Neuronal stem cell (in vitro differentiated cells): ENCODE measurements at regions not wholly inside any gene's neighbourhood (a gene's known extent, or its start where the extent isn't known, plus 50 kb on each side); places are given as distances from the start of the nearest gene placed in this dataset.

Experiments used
- DNase-seq: peaks from one replicate; pipeline ENCODE4 v3.0.0-alpha.2; 2013; ENCODE audit warnings: low spot score
- H2AFZ ChIP-seq: one replicate; pipeline ENCODE4 v1.6.1; 2013; ENCODE audit warnings: mild to moderate bottlenecking, low read length, inconsistent platforms
- H2AK5ac ChIP-seq: 2 replicates; pipeline ENCODE4 v1.6.1; 2013; ENCODE audit warnings: low read depth, mild to moderate bottlenecking, inconsistent platforms, low read length, moderate library complexity, mixed read lengths
- H2BK120ac ChIP-seq: 2 replicates; pipeline ENCODE4 v1.6.1; 2013; ENCODE audit warnings: low read depth, mild to moderate bottlenecking, inconsistent platforms, low read length, moderate library complexity, mixed read lengths
- H2BK12ac ChIP-seq: one replicate; pipeline ENCODE4 v1.6.1; 2013; ENCODE audit warnings: low read length, inconsistent platforms
- H2BK15ac ChIP-seq: 2 replicates; pipeline ENCODE4 v1.6.1; 2013; ENCODE audit warnings: mild to moderate bottlenecking, low read length, inconsistent platforms, mixed read lengths
- H2BK5ac ChIP-seq: one replicate; pipeline ENCODE4 v1.6.1; 2013; ENCODE audit warnings: inconsistent platforms, mild to moderate bottlenecking, low read length, moderate library complexity
- H3K14ac ChIP-seq: one replicate; pipeline ENCODE4 v1.6.1; 2013; ENCODE audit warnings: low read length, inconsistent platforms
- H3K18ac ChIP-seq: 2 replicates; pipeline ENCODE4 v1.6.1; 2013; ENCODE audit warnings: low read length, inconsistent platforms
- H3K23ac ChIP-seq: 2 replicates; pipeline ENCODE4 v1.6.1; 2013; ENCODE audit warnings: low read depth, mild to moderate bottlenecking, mixed read lengths, low read length, inconsistent platforms; ENCODE audit not compliant: poor library complexity
- H3K27ac ChIP-seq: replicated peaks from 3 replicates; pipeline ENCODE4 v1.5.1; 2013; ENCODE audit warnings: low read length, inconsistent platforms
- H3K27me3 ChIP-seq, 3 experiments: 2 replicates each; pipeline ENCODE4 v1.6.1; 2013; ENCODE audit warnings: low read length in 3 of 3, mild to moderate bottlenecking in 2 of 3, inconsistent platforms in 1 of 3, low read depth in 1 of 3, mixed read lengths in 1 of 3, moderate library complexity in 1 of 3; ENCODE audit not compliant: control insufficient read depth in 3 of 3, insufficient read depth in 3 of 3
- H3K36me3 ChIP-seq, 2 donors: replicated peaks in 1 of 2; 2 replicates each; pipeline ENCODE4 v1.6.1; 2013; ENCODE audit warnings: low read length in 2 of 2; ENCODE audit not compliant: control insufficient read depth in 2 of 2, insufficient read depth in 2 of 2
- H3K4ac ChIP-seq: 2 replicates; pipeline ENCODE4 v1.6.1; 2013; ENCODE audit warnings: inconsistent platforms, mild to moderate bottlenecking, low read length, moderate library complexity
- H3K4me1 ChIP-seq, 2 donors: 1 replicate in 1 of 2; 2 replicates in 1 of 2; pipeline ENCODE4 v1.6.1; 2013; ENCODE audit warnings: low read length in 2 of 2, low read depth in 1 of 2; ENCODE audit not compliant: control insufficient read depth in 2 of 2, insufficient read depth in 1 of 2
- H3K4me2 ChIP-seq: one replicate; pipeline ENCODE4 v1.6.1; 2013; ENCODE audit warnings: mild to moderate bottlenecking, low read length, inconsistent platforms; ENCODE audit not compliant: insufficient read depth, poor library complexity, severe bottlenecking
- H3K4me3 ChIP-seq, 2 donors: 2 replicates each; pipeline ENCODE4 v1.5.1; 2013; ENCODE audit warnings: low read length in 2 of 2, mild to moderate bottlenecking in 2 of 2, inconsistent platforms in 1 of 2, moderate library complexity in 1 of 2
- H3K79me1 ChIP-seq: one replicate; pipeline ENCODE4 v1.6.1; 2013; ENCODE audit warnings: low read depth, mild to moderate bottlenecking, inconsistent platforms, low read length, moderate library complexity
- H3K9ac ChIP-seq: one replicate; pipeline ENCODE4 v1.6.1; 2013; ENCODE audit warnings: mild to moderate bottlenecking, low read depth, low read length, inconsistent platforms; ENCODE audit not compliant: poor library complexity
- H3K9me3 ChIP-seq, 2 donors: replicated peaks in 1 of 2; 2 replicates each; pipeline versions ENCODE3 to v1.6.1; 2013; ENCODE audit warnings: low read length in 2 of 2, mild to moderate bottlenecking in 2 of 2, inconsistent platforms in 1 of 2, low read depth in 1 of 2, mixed read lengths in 1 of 2, moderate library complexity in 1 of 2; ENCODE audit not compliant: control insufficient read depth in 2 of 2, insufficient read depth in 1 of 2
- H4K8ac ChIP-seq: one replicate; pipeline ENCODE4 v1.6.1; 2013; ENCODE audit warnings: low read depth, mild to moderate bottlenecking, inconsistent platforms, low read length, moderate library complexity
- H4K91ac ChIP-seq: one replicate; pipeline ENCODE4 v1.6.1; 2013; ENCODE audit warnings: low read length, low read depth, mild to moderate bottlenecking, inconsistent platforms; ENCODE audit not compliant: poor library complexity
- WGBS, 2 donors: extraction: QIAGEN DNeasy Blood & Tissue Kit; methylation state at CpG; one replicate each; pipeline ENCODE4 v1.1.7; 2013; ENCODE audit warnings: missing lambda C conversion rate in 2 of 2, mixed read lengths in 1 of 2; ENCODE audit not compliant: insufficient read length in 2 of 2, insufficient replicate concordance in 1 of 2; ENCODE audit errors: extremely low coverage in 2 of 2; 5-methylcytosine and 5-hydroxymethylcytosine counted together

DNA sequence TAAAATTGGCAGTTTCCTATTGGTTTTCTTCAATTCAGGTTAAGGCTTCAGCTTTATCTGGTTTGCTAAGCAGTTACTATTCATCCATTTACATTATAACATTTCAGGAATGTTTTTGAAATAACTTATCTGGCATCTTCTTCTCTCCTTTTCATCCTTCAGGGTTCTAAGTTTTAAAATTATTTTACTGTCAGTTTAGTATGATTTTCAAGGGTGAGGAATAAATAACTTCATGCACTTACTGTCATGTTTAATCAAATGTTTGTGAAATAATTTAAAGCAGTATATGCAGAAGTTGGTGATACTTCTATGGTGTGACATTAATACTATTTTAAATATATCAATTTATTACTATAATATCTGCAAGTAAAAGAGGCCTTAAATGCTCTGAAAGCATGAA is 338.1 kb upstream of the MMS22L start:
- no peak overlapping the region for H3K4me3 ChIP-seq
- no peak overlapping the region for H2AFZ ChIP-seq
- no peak overlapping the region for H3K9ac ChIP-seq
- H3K79me1 ChIP-seq, result no peaks in the 10 kb centered on the region
- no peak overlapping the region for H2BK12ac ChIP-seq
- no peak overlapping the region for H4K91ac ChIP-seq
- H4K8ac ChIP-seq, result no peak overlapping the region
- no peak overlapping the region for H2AK5ac ChIP-seq
- H3K27ac ChIP-seq, result no peak overlapping the region
- H3K14ac ChIP-seq, result no peak overlapping the region
- no peaks in the 10 kb centered on the region for H3K27me3 ChIP-seq
- no peak for DNase-seq
- H2BK5ac ChIP-seq, result no peak overlapping the region
- no peak overlapping the region for H2BK120ac ChIP-seq
- no peaks in the 10 kb centered on the region for H3K9me3 ChIP-seq
- H3K4me1 ChIP-seq, result no peaks in the 10 kb centered on the region
- H2BK15ac ChIP-seq, result no peak overlapping the region
- no peak overlapping the region for H3K4ac ChIP-seq
- H3K23ac ChIP-seq, result no peak overlapping the region
- no peak overlapping the region for H3K18ac ChIP-seq
- no peaks in the 10 kb centered on the region for H3K36me3 ChIP-seq
- H3K4me2 ChIP-seq, result no peak overlapping the region

DNA sequence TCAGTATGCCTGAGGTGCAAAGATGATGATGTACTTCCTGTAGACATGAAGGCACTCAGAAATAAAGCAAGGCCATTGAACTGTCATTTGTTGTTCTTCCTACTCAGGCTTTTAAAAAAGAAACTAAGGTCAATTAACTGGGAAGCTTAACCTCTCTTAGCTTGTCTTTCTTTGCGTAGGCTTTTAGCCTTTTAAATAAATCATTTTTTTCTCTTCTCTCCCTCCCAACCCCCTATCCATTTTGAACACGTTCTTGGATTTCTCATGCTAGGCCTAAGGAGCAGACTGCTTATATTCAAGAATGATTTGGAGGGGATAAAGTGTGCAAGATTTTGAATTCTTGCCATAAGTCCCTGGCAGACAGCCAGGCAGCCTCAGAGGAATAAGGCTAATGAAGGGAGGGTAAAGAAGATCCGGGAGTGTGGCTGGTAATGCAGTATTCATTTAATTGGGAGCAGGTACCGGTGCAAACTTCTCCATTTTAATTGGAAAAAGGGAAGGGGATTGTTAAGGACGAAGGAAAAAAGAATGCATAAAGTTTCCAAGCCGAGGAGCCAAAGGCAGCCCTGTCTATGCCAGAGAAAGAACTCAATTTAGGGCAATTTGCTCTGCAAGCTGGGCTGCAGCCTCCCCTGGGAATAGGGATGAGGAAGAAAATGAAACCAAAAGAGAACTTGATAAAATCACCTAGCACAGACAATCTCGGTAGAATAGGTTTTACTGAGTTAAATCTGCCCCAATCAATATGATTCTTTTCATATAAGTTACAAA is 343.8 kb upstream of the MMS22L start:
- Histone ChIP-seq H3K27me3 (no peaks in the 10 kb centered on the region), H2AFZ (peak overlapping the region; percentile 65), H3K14ac (no peak overlapping the region), H4K91ac (no peak overlapping the region), H3K9ac (no peak overlapping the region), H3K23ac (no peak overlapping the region), H3K27ac (peak overlapping the region; percentile 18), H4K8ac (no peak overlapping the region), H3K4ac (no peak overlapping the region), H2BK120ac (no peak overlapping the region), H3K4me2 (no peak overlapping the region), H2BK5ac (no peak overlapping the region), H2BK12ac (no peak overlapping the region), H2AK5ac (no peak overlapping the region), H3K4me1 (peaks cover 0 to 2% of the 10 kb centered on the region in 2 donors), H3K4me3 (no peak overlapping the region), H2BK15ac (no peak overlapping the region), H3K9me3 (no peaks in the 10 kb centered on the region), H3K18ac (no peak overlapping the region), H3K36me3 (no peaks in the 10 kb centered on the region), H3K79me1 (no peaks in the 10 kb centered on the region)
- no CpG with 5 or more reads among the region's 7 CpGs for WGBS, 2 donors
- DNase-seq, result peak; percentile 5

DNA sequence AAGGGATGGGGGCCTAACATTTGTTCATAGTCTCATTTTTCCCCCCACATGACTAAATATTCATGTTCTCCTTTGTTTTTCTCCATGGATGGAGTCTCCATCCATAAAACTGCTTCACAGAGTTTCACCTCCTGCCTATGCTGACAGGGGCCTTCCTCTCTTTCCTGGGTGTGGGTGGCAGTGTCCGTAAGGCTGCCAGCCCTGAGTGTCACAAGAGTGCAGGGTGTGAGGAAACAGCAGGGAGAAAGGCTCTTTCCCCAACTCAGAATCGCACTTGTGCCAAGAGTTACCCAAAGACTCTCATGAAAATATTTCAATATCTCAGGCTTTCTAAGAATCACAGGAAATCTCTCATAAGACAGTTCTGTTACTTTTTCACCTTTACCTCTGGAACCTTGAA is 346.2 kb upstream of the MMS22L start:
- DNase-seq, result no peak
- Histone ChIP-seq H3K4me2 (no peak overlapping the region), H2AFZ (no peak overlapping the region), H2BK5ac (no peak overlapping the region), H3K4me1 (peaks cover 0 to 2% of the 10 kb centered on the region in 2 donors), H3K27ac (no peak overlapping the region), H2BK15ac (no peak overlapping the region), H3K36me3 (no peaks in the 10 kb centered on the region), H3K4me3 (no peak overlapping the region), H3K23ac (no peak overlapping the region), H3K27me3 (no peaks in the 10 kb centered on the region), H3K4ac (no peak overlapping the region), H3K18ac (no peak overlapping the region), H4K91ac (no peak overlapping the region), H3K14ac (no peak overlapping the region), H3K9me3 (no peaks in the 10 kb centered on the region), H3K79me1 (no peaks in the 10 kb centered on the region), H4K8ac (no peak overlapping the region), H2AK5ac (no peak overlapping the region), H3K9ac (peak overlapping the region; percentile 63), H2BK120ac (no peak overlapping the region), H2BK12ac (no peak overlapping the region)
- no CpG with 5 or more reads among the region's 2 CpGs for WGBS, 2 donors

DNA sequence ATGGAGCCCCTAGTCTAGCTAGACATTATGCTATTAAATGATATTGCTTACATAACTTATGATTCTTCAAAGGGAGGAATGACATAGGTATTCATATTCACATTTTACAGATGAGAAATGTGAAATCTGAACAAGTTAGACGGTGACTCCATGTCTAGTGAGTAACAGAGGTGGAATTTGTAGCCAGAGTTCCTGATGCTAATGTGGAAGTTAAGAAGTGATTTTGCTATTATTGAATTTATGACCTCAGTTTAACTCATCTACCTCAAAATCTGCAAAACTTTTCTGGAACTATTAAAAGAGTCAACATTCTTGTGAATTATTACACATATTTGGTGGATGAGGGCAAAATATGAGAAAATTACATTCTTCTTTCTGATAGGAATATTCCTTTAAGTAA is 347.6 kb upstream of the MMS22L start:
- Histone ChIP-seq H2AFZ (no peak overlapping the region), H4K91ac (no peak overlapping the region), H3K36me3 (no peaks in the 10 kb centered on the region), H3K9ac (no peak overlapping the region), H3K4ac (no peak overlapping the region), H3K27me3 (no peaks in the 10 kb centered on the region), H3K27ac (no peak overlapping the region), H3K4me1 (peaks cover 0 to 2% of the 10 kb centered on the region in 2 donors), H2BK5ac (no peak overlapping the region), H2BK12ac (no peak overlapping the region), H3K23ac (no peak overlapping the region), H2AK5ac (no peak overlapping the region), H2BK120ac (no peak overlapping the region), H3K18ac (no peak overlapping the region), H4K8ac (no peak overlapping the region), H3K4me2 (no peak overlapping the region), H3K14ac (no peak overlapping the region), H2BK15ac (no peak overlapping the region), H3K79me1 (no peaks in the 10 kb centered on the region), H3K9me3 (no peaks in the 10 kb centered on the region), H3K4me3 (no peak overlapping the region)
- no CpG with 5 or more reads among the region's 1 CpG for WGBS, 2 donors
- no peak for DNase-seq
